Right lobe of liver (tissue), 4 donors: ENCODE measurements at regions not wholly inside any gene's neighbourhood (a gene's known extent, or its start where the extent isn't known, plus 50 kb on each side); places are given as distances from the start of the nearest gene placed in this dataset.

ENCODE experiments used
- POLR2A ChIP-seq: fragments of 450-650 bp; IDR thresholded peaks from one replicate; pipeline ENCODE4 v1.6.1; 2017; ENCODE audit warnings: antibody characterized with exemption, mild to moderate bottlenecking
- TF ChIP-seq, protein P1 (sequence below), 4 donors: fragments of 200-600 bp in 3 of 4; fragments of 450-650 bp in 1 of 4; IDR thresholded peaks; one replicate each; pipeline versions ENCODE4 v1.5.1 to v1.8.0; 2016 to 2022; ENCODE audit warnings: antibody characterized with exemption in 4 of 4, mild to moderate bottlenecking in 2 of 4
- donor health status: DM: no; HTN: no; CAD: no.
- donor health status: DM: no; HTN: no; CAD: no.
- donor health status: DM: no; HTN: yes; CAD: no.

DNA sequence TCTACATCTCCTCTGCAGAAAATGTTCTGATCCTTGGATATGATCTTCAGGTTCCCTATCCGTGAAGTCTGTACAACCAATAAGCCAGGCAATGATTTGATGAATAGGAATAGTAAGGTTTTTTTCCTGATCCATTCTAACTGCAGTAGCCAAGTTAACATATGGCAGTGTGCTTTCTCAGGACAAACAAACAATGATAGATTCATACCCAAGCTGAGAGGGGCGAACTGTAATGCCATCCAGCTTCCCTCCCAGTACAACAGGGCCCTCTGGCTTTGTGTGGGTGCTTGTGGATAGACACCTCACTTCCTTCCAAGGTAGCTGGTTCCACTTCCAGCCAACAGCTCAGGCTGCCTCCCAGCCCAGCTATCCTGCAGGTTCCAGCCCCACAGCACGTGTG, 359.2 kb downstream of the CDH26 start:
- TF ChIP-seq, protein P1, sequence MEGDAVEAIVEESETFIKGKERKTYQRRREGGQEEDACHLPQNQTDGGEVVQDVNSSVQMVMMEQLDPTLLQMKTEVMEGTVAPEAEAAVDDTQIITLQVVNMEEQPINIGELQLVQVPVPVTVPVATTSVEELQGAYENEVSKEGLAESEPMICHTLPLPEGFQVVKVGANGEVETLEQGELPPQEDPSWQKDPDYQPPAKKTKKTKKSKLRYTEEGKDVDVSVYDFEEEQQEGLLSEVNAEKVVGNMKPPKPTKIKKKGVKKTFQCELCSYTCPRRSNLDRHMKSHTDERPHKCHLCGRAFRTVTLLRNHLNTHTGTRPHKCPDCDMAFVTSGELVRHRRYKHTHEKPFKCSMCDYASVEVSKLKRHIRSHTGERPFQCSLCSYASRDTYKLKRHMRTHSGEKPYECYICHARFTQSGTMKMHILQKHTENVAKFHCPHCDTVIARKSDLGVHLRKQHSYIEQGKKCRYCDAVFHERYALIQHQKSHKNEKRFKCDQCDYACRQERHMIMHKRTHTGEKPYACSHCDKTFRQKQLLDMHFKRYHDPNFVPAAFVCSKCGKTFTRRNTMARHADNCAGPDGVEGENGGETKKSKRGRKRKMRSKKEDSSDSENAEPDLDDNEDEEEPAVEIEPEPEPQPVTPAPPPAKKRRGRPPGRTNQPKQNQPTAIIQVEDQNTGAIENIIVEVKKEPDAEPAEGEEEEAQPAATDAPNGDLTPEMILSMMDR (IDR thresholded peaks at IDR 0.05), result no peak
- no peak for TF ChIP-seq POLR2A
